ENCODE measurements at regions not wholly inside any gene's neighbourhood (a gene's known extent, or its start where the extent isn't known, plus 50 kb on each side); places are given as distances from the start of the nearest gene placed in this dataset.

DNA sequence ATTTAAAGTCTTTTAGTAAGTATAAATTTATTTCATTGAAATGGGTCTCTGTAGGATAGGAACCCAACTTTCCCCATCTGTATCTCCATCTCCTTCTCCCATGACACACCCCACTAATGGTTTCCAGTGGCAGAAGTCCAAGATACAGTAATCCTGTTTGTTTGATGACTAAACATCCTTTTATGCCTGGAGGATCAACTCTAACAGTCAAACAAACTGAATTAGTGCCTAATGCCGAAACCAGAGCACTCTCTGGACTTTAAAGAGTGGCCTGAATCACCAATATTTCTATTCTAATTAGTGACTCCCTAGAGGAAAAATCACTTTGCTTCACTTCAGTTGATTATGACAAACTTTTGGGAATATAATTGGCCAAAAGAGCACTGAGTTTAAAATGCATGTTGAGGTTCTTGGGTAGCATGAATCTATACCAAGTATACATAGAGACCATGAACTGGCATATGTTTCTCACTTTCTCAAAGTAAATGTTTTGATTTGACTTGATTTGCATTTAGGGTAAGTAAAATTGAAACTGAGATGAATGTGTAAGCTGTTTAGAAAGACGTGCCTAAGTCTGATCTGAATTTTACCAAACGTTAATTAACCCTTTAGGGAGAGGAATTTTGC lies 776.4 kb upstream of the NRSN1 start (continued):
- TF ChIP-seq FOXO4 (CRISPR knock-in tag; conservative IDR thresholded peaks at IDR 0.05) (no peak), TARDBP (CRISPR knock-in tag; IDR thresholded peaks at IDR 0.05) (no peak), MTA3 (CRISPR knock-in tag; IDR thresholded peaks at IDR 0.05) (no peak), PRMT3 (CRISPR knock-in tag; IDR thresholded peaks at IDR 0.05; ENCODE audit: borderline replicate concordance, low read depth) (no peak)
- TF ChIP-seq, protein P1, sequence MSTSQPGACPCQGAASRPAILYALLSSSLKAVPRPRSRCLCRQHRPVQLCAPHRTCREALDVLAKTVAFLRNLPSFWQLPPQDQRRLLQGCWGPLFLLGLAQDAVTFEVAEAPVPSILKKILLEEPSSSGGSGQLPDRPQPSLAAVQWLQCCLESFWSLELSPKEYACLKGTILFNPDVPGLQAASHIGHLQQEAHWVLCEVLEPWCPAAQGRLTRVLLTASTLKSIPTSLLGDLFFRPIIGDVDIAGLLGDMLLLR (CRISPR knock-in tag; IDR thresholded peaks at IDR 0.05): no peak

GRCh38 chr6:23350752-23351453 lies 775.1 kb upstream of the NRSN1 start:
- intact Hi-C loops (cut with micrococcal nuclease; ENCODE audit: unreplicated experiment): no loop called here
- no peaks in the 10 kb centered on the region for H3K4me1 ChIP-seq (ENCODE audit: insufficient read depth, low read length)
- no peak overlapping the region for H3K9ac ChIP-seq (ENCODE audit: insufficient read depth, low read depth, low read length)
- DNase-seq (ENCODE audit: low spot score): no peak
- WGBS (ENCODE audit: low lambda C conversion rate): 35% methylated on average over 2 of the region's 2 CpGs
- no peaks in the 10 kb centered on the region for H4K20me1 ChIP-seq (ENCODE audit: insufficient read depth, low read length)
- peaks cover 73% of the 10 kb centered on the region for H3K9me3 ChIP-seq (ENCODE audit: low read length)
- no peak for FAIRE-seq
- H2AFZ ChIP-seq (ENCODE audit: low read length): no peak overlapping the region
- POLR2A ChIA-PET: no interaction called here
- CTCF ChIA-PET (ENCODE audit: low intra/inter-chr PET ratio, low total read pairs): no interaction called here
- no peak overlapping the region for H3K27ac ChIP-seq (ENCODE audit: extremely low read length, insufficient read depth, low read length)
- H3K27me3 ChIP-seq (ENCODE audit: control insufficient read depth in 1 of 2, insufficient read depth in 2 of 2, low read length in 2 of 2): no peaks in the 10 kb centered on the region
- no peaks in the 10 kb centered on the region for H3K36me3 ChIP-seq (replicated peaks in 1 of 2; ENCODE audit: control insufficient read depth in 1 of 2, insufficient read depth in 2 of 2, low read length in 2 of 2)
- H3K79me2 ChIP-seq (ENCODE audit: insufficient read depth, low read length): no peaks in the 10 kb centered on the region
- no peak for ATAC-seq
- no peak overlapping the region for H3K4me2 ChIP-seq (ENCODE audit: low read depth, low read length)
- in situ Hi-C loops (cut with HindIII; ENCODE audit: extremely low pct_ligation_motif_present, low pct_unique_long_range_greater_than_20kb): no loop called here
- no peak overlapping the region for H3K4me3 ChIP-seq (replicated peaks in 1 of 3; ENCODE audit: insufficient read depth in 1 of 3, low read depth in 2 of 3, low read length in 3 of 3)
- BruUV-seq (replicated peaks): no TSS peak
- no peak for TF ChIP-seq NR2C2 (CRISPR knock-in tag; IDR thresholded peaks at IDR 0.05; ENCODE audit: borderline replicate concordance)
- TF ChIP-seq, protein P2, sequence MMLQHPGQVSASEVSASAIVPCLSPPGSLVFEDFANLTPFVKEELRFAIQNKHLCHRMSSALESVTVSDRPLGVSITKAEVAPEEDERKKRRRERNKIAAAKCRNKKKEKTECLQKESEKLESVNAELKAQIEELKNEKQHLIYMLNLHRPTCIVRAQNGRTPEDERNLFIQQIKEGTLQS (CRISPR knock-in tag; IDR thresholded peaks at IDR 0.05): no peak
- TF ChIP-seq ZNF33A (CRISPR knock-in tag; IDR thresholded peaks at IDR 0.05; ENCODE audit: borderline replicate concordance): no peak
- no peak for TF ChIP-seq SP4 (CRISPR knock-in tag; IDR thresholded peaks at IDR 0.05)
- no peak for TF ChIP-seq ZNF792 (CRISPR knock-in tag; IDR thresholded peaks at IDR 0.05)

All from HepG2 (cell line).